ENCODE measurements at regions not wholly inside any gene's neighbourhood (a gene's known extent, or its start where the extent isn't known, plus 50 kb on each side); places are given as distances from the start of the nearest gene placed in this dataset.

DNA sequence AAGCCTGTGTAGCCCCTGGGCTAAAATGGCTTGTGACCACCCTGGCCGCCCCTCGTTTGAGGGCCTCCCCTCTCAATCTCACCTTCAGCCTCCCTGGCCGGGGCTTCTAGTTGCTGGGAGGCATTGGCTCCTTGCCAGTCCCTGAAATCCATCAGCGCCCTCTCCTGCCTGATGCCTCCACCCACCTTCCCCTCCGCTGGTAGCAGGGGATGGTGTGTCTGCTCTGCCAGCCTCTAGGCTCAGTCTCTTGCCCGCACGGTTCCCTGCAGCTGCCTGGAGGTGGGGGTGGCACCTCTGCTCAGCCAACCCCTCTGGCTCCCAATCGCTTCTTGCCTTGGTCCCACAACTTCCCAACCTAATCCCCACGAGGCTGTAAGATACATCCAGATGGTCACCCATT is 167.9 kb downstream of the PHETA1 start:
- TF ChIP-seq, protein P1, sequence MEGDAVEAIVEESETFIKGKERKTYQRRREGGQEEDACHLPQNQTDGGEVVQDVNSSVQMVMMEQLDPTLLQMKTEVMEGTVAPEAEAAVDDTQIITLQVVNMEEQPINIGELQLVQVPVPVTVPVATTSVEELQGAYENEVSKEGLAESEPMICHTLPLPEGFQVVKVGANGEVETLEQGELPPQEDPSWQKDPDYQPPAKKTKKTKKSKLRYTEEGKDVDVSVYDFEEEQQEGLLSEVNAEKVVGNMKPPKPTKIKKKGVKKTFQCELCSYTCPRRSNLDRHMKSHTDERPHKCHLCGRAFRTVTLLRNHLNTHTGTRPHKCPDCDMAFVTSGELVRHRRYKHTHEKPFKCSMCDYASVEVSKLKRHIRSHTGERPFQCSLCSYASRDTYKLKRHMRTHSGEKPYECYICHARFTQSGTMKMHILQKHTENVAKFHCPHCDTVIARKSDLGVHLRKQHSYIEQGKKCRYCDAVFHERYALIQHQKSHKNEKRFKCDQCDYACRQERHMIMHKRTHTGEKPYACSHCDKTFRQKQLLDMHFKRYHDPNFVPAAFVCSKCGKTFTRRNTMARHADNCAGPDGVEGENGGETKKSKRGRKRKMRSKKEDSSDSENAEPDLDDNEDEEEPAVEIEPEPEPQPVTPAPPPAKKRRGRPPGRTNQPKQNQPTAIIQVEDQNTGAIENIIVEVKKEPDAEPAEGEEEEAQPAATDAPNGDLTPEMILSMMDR (IDR thresholded peaks at IDR 0.05), result no peak
- no peak for TF ChIP-seq POLR2A (IDR thresholded peaks at IDR 0.05)
- TF ChIP-seq POLR2AphosphoS5 (IDR thresholded peaks at IDR 0.05), result no peak
- no peak for TF ChIP-seq EP300 (IDR thresholded peaks at IDR 0.05)
